Tibial nerve (tissue), 4 donors: ENCODE measurements at regions not wholly inside any gene's neighbourhood (a gene's known extent, or its start where the extent isn't known, plus 50 kb on each side); places are given as distances from the start of the nearest gene placed in this dataset.

ENCODE experiments used
- DNase-seq, 2 donors: peaks; one replicate each; pipeline ENCODE4 v3.0.0-alpha.2; 2019; ENCODE audit warnings: low spot score in 2 of 2
- H3K27ac ChIP-seq, 4 donors: fragments of 200-600 bp; sonication (generic) in 3 of 4; one replicate each; pipeline ENCODE4 v1.5.1; 2017 to 2019; ENCODE audit warnings: mild to moderate bottlenecking in 1 of 4
- H3K27me3 ChIP-seq, 2 donors: fragments of 200-600 bp; sonication (generic) in 1 of 2; one replicate each; pipeline versions ENCODE4 v1.5.1 to v1.6.0; 2017 to 2019
- H3K36me3 ChIP-seq, 3 donors: fragments of 200-600 bp; sonication (generic); one replicate each; pipeline ENCODE4 v1.5.1; 2018 to 2019
- H3K4me1 ChIP-seq, 4 donors: fragments of 200-600 bp; sonication (generic) in 3 of 4; one replicate each; pipeline ENCODE4 v1.5.1; 2017 to 2019
- H3K4me3 ChIP-seq, 4 donors: fragments of 200-600 bp; sonication (generic) in 3 of 4; one replicate each; pipeline ENCODE4 v1.5.1; 2017 to 2019; ENCODE audit warnings: mild to moderate bottlenecking in 1 of 4, moderate library complexity in 1 of 4
- H3K9me3 ChIP-seq, 4 donors: fragments of 200-600 bp; sonication (generic) in 3 of 4; one replicate each; pipeline ENCODE4 v1.5.1; 2017 to 2019
- EP300 ChIP-seq, 2 donors: sonication (generic); formaldehyde crosslinking; IDR thresholded peaks; one replicate each; pipeline ENCODE4 v1.6.1; 2017; ENCODE audit warnings: antibody characterized with exemption in 2 of 2, mild to moderate bottlenecking in 1 of 2
- POLR2A ChIP-seq, 2 donors: fragments of 450-650 bp; IDR thresholded peaks; one replicate each; pipeline ENCODE4 v1.6.1; 2017; ENCODE audit warnings: antibody characterized with exemption in 2 of 2, mild to moderate bottlenecking in 2 of 2, moderate library complexity in 2 of 2
- WGBS, 2 donors: methylation state at CpG; one replicate each; pipeline ENCODE4 v1.1.5; 2018; 5-methylcytosine and 5-hydroxymethylcytosine counted together
- TF ChIP-seq, protein P1 (sequence below), 5 experiments: fragments of 200-600 bp in 3 of 5; fragments of 450-650 bp in 2 of 5; sonication (generic) in 3 of 5; IDR thresholded peaks; one replicate each; pipeline ENCODE4 v1.5.1; 2016 to 2019; ENCODE audit warnings: antibody characterized with exemption in 5 of 5, mild to moderate bottlenecking in 3 of 5, moderate library complexity in 2 of 5

DNA sequence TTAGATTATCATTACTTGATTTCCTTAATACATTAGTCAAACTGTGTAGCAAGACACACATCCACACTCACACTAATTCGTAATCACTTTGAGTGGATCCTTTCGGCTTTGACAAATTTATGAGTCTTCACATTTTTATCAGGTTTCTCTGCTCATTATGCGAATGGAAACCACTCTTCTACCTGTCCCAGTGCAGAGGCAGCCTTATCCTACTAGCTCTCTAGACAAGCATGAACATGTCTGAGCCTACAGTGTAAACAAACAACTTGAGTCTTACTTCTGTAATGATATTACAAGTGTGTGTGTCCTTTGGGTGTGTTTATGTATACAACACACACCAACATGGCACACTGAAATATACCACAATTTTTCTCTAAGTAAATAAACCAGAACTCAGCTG lies 361.9 kb upstream of the CHST9 start:
- no peaks in the 10 kb centered on the region for H3K27me3 ChIP-seq
- H3K9me3 ChIP-seq, result no peaks in the 10 kb centered on the region
- DNase-seq, result no peak
- TF ChIP-seq POLR2A (IDR thresholded peaks at IDR 0.05), result no peak
- no peak for TF ChIP-seq EP300 (IDR thresholded peaks at IDR 0.05)
- TF ChIP-seq, protein P1, sequence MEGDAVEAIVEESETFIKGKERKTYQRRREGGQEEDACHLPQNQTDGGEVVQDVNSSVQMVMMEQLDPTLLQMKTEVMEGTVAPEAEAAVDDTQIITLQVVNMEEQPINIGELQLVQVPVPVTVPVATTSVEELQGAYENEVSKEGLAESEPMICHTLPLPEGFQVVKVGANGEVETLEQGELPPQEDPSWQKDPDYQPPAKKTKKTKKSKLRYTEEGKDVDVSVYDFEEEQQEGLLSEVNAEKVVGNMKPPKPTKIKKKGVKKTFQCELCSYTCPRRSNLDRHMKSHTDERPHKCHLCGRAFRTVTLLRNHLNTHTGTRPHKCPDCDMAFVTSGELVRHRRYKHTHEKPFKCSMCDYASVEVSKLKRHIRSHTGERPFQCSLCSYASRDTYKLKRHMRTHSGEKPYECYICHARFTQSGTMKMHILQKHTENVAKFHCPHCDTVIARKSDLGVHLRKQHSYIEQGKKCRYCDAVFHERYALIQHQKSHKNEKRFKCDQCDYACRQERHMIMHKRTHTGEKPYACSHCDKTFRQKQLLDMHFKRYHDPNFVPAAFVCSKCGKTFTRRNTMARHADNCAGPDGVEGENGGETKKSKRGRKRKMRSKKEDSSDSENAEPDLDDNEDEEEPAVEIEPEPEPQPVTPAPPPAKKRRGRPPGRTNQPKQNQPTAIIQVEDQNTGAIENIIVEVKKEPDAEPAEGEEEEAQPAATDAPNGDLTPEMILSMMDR (IDR thresholded peaks at IDR 0.05), result no peak
- H3K4me3 ChIP-seq, result no peak overlapping the region
- H3K4me1 ChIP-seq, result no peaks in the 10 kb centered on the region
- no peaks in the 10 kb centered on the region for H3K36me3 ChIP-seq
- WGBS, 2 donors, result 94 to 97% methylated on average over 3 of the region's 3 CpGs
- no peak overlapping the region for H3K27ac ChIP-seq

GRCh38 chr18:27544206-27544605 lies 359.1 kb upstream of the CHST9 start:
- no peak for DNase-seq
- TF ChIP-seq, protein P1 (IDR thresholded peaks at IDR 0.05), result no peak
- TF ChIP-seq EP300 (IDR thresholded peaks at IDR 0.05), result no peak
- no peak for TF ChIP-seq POLR2A (IDR thresholded peaks at IDR 0.05)
- Histone ChIP-seq H3K9me3 (no peaks in the 10 kb centered on the region), H3K4me3 (no peak overlapping the region), H3K36me3 (no peaks in the 10 kb centered on the region), H3K27me3 (no peaks in the 10 kb centered on the region), H3K27ac (no peak overlapping the region), H3K4me1 (no peaks in the 10 kb centered on the region)

GRCh38 chr18:27541293-27541692 lies 356.2 kb upstream of the CHST9 start:
- Histone ChIP-seq H3K36me3 (no peaks in the 10 kb centered on the region), H3K4me3 (no peak overlapping the region), H3K4me1 (no peaks in the 10 kb centered on the region), H3K27me3 (no peaks in the 10 kb centered on the region), H3K9me3 (no peaks in the 10 kb centered on the region), H3K27ac (no peak overlapping the region)
- TF ChIP-seq, protein P1 (IDR thresholded peaks at IDR 0.05), result no peak
- no peak for TF ChIP-seq EP300 (IDR thresholded peaks at IDR 0.05)
- no peak for TF ChIP-seq POLR2A (IDR thresholded peaks at IDR 0.05)
- WGBS, 2 donors, result 78 to 91% methylated on average over 3 of the region's 3 CpGs
- DNase-seq, result no peak

DNA sequence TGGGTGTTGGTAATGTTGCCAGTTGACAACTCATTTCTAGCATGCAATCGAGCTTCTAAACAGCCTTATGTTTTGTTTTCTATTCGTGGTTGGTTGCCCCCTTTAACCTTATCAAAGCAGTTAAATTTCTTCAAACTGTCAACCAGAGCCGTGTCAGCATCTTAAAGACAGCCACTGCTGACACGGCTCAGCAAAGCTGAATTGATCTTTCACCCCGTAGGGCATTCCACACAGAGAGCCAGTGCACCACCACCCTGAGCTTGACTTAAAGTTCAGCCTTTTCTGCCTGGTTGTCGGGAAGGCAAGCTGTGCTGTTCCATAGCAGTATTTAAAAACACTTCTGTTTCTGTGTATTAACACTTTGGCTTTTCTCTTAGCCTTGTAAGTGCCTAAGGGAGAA lies 355.0 kb upstream of the CHST9 start:
- Histone ChIP-seq H3K27me3 (no peaks in the 10 kb centered on the region), H3K27ac (no peak overlapping the region), H3K4me3 (no peak overlapping the region), H3K9me3 (no peaks in the 10 kb centered on the region), H3K36me3 (no peaks in the 10 kb centered on the region), H3K4me1 (no peaks in the 10 kb centered on the region)
- 17 to 18% methylated on average over 6 of the region's 6 CpGs for WGBS, 2 donors
- DNase-seq, result no peak
- no peak for TF ChIP-seq EP300 (IDR thresholded peaks at IDR 0.05)
- TF ChIP-seq POLR2A (IDR thresholded peaks at IDR 0.05), result no peak
- TF ChIP-seq, protein P1 (IDR thresholded peaks at IDR 0.05), result no peak

- Histone ChIP-seq H3K27me3 (no peaks in the 10 kb centered on the region), H3K4me3 (no peak overlapping the region), H3K4me1 (no peaks in the 10 kb centered on the region), H3K36me3 (no peaks in the 10 kb centered on the region), H3K27ac (no peak overlapping the region), H3K9me3 (peaks cover 0 to 5% (median 0%) of the 10 kb centered on the region in 4 donors)
- 80 to 88% methylated on average over 2 of the region's 2 CpGs for WGBS, 2 donors
- TF ChIP-seq, protein P1 (IDR thresholded peaks at IDR 0.05), result no peak
- no peak for TF ChIP-seq EP300 (IDR thresholded peaks at IDR 0.05)
- no peak for TF ChIP-seq POLR2A (IDR thresholded peaks at IDR 0.05)
- no peak for DNase-seq
Observed at GRCh38 chr18:27528925-27529521, 343.9 kb upstream of the CHST9 start.
